GM18520 (cell line): ENCODE measurements at regions not wholly inside any gene's neighbourhood (a gene's known extent, or its start where the extent isn't known, plus 50 kb on each side); places are given as distances from the start of the nearest gene placed in this dataset.
"Not testable (repeated sequence)": the region's sequence is repeated elsewhere in the genome, so short reads cannot be mapped to it uniquely, and the experiment has no call there.

Source experiments
- ATAC-seq: cut with Tn5 transposase; IDR thresholded peaks from one replicate; pipeline ENCODE4 v1.9.1; 2021; ENCODE audit not compliant: unreplicated experiment

- not testable (repeated sequence) for ATAC-seq
These were observed 199.8 kb upstream of the PRSS16 start for GRCh38 chr6:27047725-27048124.

- ATAC-seq, result no peak
These were observed 197.4 kb upstream of the PRSS16 start for GRCh38 chr6:27049863-27050781.

GRCh38 chr6:27052082-27052730 lies 195.3 kb upstream of the PRSS16 start:
- not testable (repeated sequence) for ATAC-seq

GRCh38 chr6:27052731-27053082 lies 194.8 kb upstream of the PRSS16 start:
- ATAC-seq, result no peak

- no peak for ATAC-seq
These were observed 193.8 kb upstream of the PRSS16 start for GRCh38 chr6:27053738-27054137.

- ATAC-seq, result no peak
These were observed 190.9 kb upstream of the PRSS16 start for GRCh38 chr6:27056615-27057014.

- ATAC-seq, result no peak
These were observed 187.7 kb upstream of the PRSS16 start for GRCh38 chr6:27059621-27060425.

GRCh38 chr6:27061235-27061993 lies 186.1 kb upstream of the PRSS16 start:
- ATAC-seq, result no peak

GRCh38 chr6:27062755-27063154 lies 184.7 kb upstream of the PRSS16 start:
- no peak for ATAC-seq

- no peak for ATAC-seq
These were observed 182.3 kb upstream of the PRSS16 start for GRCh38 chr6:27065183-27065582.

GRCh38 chr6:27066381-27066780 lies 181.1 kb upstream of the PRSS16 start:
- ATAC-seq, result no peak

- no peak for ATAC-seq
These were observed 180.7 kb upstream of the PRSS16 start for GRCh38 chr6:27066802-27067201.

GRCh38 chr6:27073441-27073840 lies 174.1 kb upstream of the PRSS16 start:
- no peak for ATAC-seq

- no peak for ATAC-seq
These were observed 171.4 kb upstream of the PRSS16 start for GRCh38 chr6:27076116-27076515.

- peak; percentile 53 for ATAC-seq
These were observed 168.7 kb upstream of the PRSS16 start for GRCh38 chr6:27078734-27079357.

GRCh38 chr6:27081188-27081587 lies 166.3 kb upstream of the PRSS16 start:
- ATAC-seq, result no peak

- ATAC-seq, result no peak
These were observed 165.6 kb upstream of the PRSS16 start for GRCh38 chr6:27081931-27082330.

- ATAC-seq, result no peak
These were observed 159.4 kb upstream of the PRSS16 start for GRCh38 chr6:27088068-27088467.

- no peak for ATAC-seq
These were observed 155.7 kb upstream of the PRSS16 start for GRCh38 chr6:27091661-27092315.

GRCh38 chr6:27092316-27092692 lies 155.2 kb upstream of the PRSS16 start:
- no peak for ATAC-seq
